BJ (cell line): ENCODE measurements at regions not wholly inside any gene's neighbourhood (a gene's known extent, or its start where the extent isn't known, plus 50 kb on each side); places are given as distances from the start of the nearest gene placed in this dataset.
"Not testable (repeated sequence)": the region's sequence is repeated elsewhere in the genome, so short reads cannot be mapped to it uniquely, and the experiment has no call there.

ENCODE experiments used
- CTCF ChIA-PET: fragments of 350-600 bp; formaldehyde crosslinking; extraction: SDS; loops from one replicate; lab custom pipeline; 2021; ENCODE audit warnings: antibody characterized with exemption, inconsistent platforms; lab: Yijun Ruan, JAX
- POLR2A ChIA-PET: fragments of 300-600 bp; sonication (Branson Sonifier 250); formaldehyde crosslinking; extraction: SDS; loops from one replicate; lab custom pipeline; 2021; ENCODE audit warnings: antibody characterized with exemption; lab: Charles Lee
- DNase-seq: peaks from one replicate; pipeline ENCODE4 v3.0.0-alpha.2; 2011; ENCODE audit warnings: low read depth
- H3K27me3 ChIP-seq: 2 replicates; pipeline ENCODE4 v1.6.0; 2011; ENCODE audit warnings: low read length; ENCODE audit not compliant: control insufficient read depth, insufficient read depth
- H3K36me3 ChIP-seq: 2 replicates; pipeline ENCODE4 v1.5.1; 2011; ENCODE audit warnings: low read length; ENCODE audit not compliant: control insufficient read depth, insufficient read depth
- H3K4me3 ChIP-seq: 2 replicates; pipeline ENCODE4 v1.5.1; 2011; ENCODE audit warnings: low read depth, mild to moderate bottlenecking, control low read depth, low read length
- TF ChIP-seq, protein P1 (sequence below): IDR thresholded peaks from 2 replicates; pipeline ENCODE4 v1.5.1; 2011; ENCODE audit warnings: low read depth, mild to moderate bottlenecking, control low read depth, inconsistent platforms, low read length, moderate library complexity; ENCODE audit not compliant: insufficient read depth

DNA sequence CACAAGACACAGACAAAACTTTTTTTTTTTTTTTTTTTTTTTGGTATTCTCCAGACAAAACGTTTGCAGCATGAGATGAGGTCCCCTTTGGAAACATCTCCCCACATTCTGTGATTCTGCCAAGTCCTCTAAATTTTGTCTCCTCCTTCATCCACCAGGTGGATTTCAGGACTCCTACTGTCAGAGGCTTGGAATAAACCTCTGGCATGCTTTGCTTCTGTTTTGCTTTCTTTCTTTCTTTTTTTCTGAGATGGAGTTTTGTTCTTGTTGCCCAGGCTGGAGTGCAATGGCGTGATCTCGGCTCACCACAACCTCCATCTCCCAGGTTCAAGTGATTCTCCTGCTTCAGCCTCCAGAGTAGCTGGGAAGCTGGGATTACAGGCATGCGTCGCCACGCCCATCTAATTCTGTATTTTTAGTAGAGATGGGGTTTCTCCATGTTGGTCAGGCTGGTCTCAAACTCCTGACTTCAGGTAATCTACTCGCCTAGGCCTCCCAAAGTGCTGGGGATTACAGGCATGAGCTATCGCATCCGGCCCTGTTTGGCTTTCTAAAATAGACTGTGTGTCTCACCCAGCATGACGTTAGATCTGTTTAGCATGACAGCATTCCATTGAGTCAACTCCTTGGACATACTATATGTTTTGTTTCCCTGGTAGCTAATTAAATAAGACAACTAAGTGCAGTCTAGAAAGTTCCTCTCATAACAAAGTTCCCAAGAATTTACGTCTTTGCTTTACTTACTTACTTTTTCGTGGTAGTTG is 142.5 kb downstream of the NPIPA7 start:
- CTCF ChIA-PET, H3K4me3 ChIP-seq, H3K27me3 ChIP-seq, H3K36me3 ChIP-seq, POLR2A ChIA-PET, DNase-seq: not testable (repeated sequence)

DNA sequence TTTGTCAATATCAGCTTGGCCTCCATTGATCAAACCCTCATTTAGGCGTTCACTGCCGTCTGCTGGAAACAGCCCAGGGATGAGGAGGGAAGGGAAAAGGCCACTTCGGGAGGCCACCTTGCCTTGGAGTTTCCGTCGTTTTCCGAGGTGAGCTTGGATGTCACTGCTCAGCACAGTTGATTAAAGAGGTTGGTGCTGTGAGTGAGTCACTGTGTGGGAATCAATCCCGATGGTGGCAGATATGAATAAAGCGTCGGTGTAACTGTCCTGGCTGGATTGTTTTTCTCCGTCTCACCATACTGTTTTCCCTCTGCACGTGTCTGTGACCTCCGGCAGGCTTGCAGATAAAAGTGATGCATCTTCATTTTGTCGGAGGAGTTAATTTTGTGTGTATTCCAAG is 148.1 kb downstream of the NPIPA7 start:
- POLR2A ChIA-PET, H3K4me3 ChIP-seq, CTCF ChIA-PET, H3K36me3 ChIP-seq, DNase-seq, H3K27me3 ChIP-seq: not testable (repeated sequence)

DNA sequence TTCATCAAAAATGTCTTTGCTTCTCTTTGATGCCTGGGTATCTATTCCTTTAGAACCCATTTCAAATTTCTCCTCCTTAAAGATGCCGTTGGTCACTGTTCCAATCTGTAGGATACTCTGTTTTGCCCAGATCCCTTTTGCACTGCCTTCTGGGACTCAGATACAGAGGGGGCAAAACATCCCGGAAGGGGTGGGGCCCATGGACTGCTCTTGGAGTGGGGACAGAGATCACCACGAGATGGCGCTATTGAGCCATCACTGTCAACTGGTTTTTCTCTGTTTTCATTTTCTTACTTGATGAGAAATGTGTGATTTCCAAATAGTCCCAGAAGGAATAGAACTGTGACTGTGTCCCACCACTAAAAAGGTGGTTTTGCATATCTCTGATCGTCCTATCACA is 151.8 kb downstream of the NPIPA7 start:
- POLR2A ChIA-PET, CTCF ChIA-PET, H3K36me3 ChIP-seq, H3K4me3 ChIP-seq, DNase-seq, H3K27me3 ChIP-seq: not testable (repeated sequence)
- TF ChIP-seq, protein P1, sequence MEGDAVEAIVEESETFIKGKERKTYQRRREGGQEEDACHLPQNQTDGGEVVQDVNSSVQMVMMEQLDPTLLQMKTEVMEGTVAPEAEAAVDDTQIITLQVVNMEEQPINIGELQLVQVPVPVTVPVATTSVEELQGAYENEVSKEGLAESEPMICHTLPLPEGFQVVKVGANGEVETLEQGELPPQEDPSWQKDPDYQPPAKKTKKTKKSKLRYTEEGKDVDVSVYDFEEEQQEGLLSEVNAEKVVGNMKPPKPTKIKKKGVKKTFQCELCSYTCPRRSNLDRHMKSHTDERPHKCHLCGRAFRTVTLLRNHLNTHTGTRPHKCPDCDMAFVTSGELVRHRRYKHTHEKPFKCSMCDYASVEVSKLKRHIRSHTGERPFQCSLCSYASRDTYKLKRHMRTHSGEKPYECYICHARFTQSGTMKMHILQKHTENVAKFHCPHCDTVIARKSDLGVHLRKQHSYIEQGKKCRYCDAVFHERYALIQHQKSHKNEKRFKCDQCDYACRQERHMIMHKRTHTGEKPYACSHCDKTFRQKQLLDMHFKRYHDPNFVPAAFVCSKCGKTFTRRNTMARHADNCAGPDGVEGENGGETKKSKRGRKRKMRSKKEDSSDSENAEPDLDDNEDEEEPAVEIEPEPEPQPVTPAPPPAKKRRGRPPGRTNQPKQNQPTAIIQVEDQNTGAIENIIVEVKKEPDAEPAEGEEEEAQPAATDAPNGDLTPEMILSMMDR = 0 out of 2 replicates have a peak, but pooled peaks have one; percentile 4

DNA sequence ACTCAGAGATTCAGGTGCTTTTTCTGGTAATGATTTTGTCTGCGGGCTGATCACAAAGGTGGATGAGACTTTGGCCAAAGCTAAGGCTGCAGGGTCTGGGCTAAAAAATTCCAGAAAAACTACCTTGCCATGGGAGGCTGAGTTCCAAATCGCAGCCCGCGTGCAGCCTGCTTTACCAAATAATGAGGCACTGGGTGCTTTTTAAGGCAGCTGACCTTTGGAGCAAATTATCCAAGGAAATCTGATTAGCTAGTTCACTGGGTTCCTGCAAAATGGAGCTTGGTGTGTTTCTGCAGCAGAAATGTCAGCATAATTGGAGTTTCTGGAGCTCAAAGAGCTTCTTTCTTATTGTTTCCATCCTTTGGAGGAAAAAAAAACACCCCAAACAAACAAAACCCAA is 156.6 kb downstream of the NPIPA7 start:
- H3K4me3 ChIP-seq, CTCF ChIA-PET, H3K36me3 ChIP-seq, DNase-seq, H3K27me3 ChIP-seq, POLR2A ChIA-PET: not testable (repeated sequence)

- POLR2A ChIA-PET, H3K4me3 ChIP-seq, H3K36me3 ChIP-seq, CTCF ChIA-PET, H3K27me3 ChIP-seq, DNase-seq: not testable (repeated sequence)
Observed at GRCh38 chr16:16536151-16536550, 157.2 kb downstream of the NPIPA7 start.

DNA sequence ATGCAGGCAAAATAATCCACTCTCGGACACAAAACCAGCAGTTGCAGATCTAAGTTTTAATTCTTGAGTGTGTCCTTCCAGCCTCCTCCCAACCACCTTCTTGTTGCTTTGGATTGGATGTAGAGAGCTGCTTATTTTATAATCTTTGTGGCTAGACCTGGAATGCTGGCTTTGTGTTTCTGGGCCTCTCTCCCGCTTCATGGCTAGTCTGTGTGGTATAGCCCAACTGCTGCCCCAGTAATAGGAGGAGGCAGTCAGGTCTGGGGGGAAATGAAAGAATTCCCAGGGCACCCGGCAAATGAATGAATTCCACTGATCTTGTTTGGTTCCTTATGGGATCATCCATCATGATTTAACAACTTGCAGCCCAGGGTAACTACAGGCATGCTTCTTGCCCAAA is 170.8 kb downstream of the NPIPA7 start:
- H3K4me3 ChIP-seq, H3K27me3 ChIP-seq, DNase-seq, POLR2A ChIA-PET, H3K36me3 ChIP-seq, CTCF ChIA-PET: not testable (repeated sequence)

DNA sequence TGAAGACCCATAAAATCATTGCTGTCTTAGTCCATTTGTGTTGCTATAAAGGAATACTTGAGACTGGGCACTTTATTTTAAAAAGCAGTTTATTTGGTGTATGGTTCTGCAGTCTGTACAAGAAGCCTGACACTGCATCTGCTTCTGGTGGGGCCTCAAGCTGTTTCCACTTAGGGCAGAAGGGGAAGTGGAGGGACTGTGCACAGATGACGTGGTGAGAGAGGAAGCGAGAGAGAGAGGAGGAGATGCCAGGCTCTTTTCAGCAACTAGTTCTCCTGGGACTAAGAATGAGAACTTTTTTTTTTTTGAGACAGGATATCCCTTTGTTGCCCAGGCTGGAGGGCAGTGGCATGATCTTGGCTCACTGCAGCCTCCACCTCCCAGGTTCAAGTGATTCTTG is 171.9 kb downstream of the NPIPA7 start:
- POLR2A ChIA-PET, CTCF ChIA-PET, DNase-seq: not testable (repeated sequence)

GRCh38 chr16:16552819-16553340 is 173.9 kb downstream of the NPIPA7 start:
- POLR2A ChIA-PET, H3K27me3 ChIP-seq, CTCF ChIA-PET, DNase-seq, H3K4me3 ChIP-seq, H3K36me3 ChIP-seq: not testable (repeated sequence)

More for the DNA sequence above, 171.9 kb downstream of the NPIPA7 start:
- H3K4me3 ChIP-seq, H3K27me3 ChIP-seq, H3K36me3 ChIP-seq: not testable (repeated sequence)

DNA sequence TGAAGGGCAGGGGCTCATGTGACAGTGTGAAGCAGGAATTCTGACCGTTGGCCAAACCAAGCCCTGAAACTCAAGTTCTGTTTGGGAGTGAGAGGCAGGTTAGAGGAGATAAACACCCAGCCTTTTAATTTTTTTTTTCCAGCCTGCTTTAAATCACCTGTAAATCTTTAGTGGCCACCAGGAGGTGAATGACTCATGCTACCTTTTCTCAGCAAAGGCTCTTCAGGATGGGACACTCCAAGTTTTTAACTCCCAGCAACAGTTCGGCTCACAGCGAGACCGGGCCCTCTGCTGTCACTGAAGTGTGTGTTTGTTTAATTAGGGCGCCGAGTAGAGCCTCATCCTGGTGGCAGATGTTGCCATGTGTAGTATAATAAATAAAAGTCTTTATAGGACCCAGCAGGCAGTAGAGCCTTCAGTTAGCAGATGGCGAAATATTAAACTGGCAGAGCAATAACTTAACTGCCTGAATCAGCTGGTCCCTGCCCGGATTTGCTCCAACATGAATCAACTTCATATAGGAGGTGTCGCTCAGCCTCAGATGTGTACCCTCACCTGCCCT is 180.3 kb downstream of the NPIPA7 start:
- H3K36me3 ChIP-seq, CTCF ChIA-PET, H3K4me3 ChIP-seq, POLR2A ChIA-PET, H3K27me3 ChIP-seq, DNase-seq: not testable (repeated sequence)

DNA sequence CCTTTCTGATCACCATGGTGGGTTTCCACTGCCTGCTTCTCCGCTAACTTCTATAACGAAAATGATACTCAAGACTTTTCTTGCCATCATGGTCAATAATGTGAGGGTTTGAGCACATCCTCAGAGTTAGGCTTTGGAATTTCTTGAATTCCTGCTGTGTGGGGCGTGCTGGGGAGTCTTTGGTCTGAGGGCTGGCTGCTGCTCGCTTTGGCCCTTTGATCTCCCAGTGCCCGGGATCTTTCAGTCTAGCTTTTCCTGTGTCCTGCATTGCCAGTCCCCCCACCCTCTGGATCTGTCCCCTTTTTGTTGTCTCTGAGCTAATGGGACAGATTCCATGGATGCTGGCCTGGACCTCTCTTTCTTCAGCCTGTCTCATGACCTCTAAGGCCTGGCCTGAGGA is 182.6 kb downstream of the NPIPA7 start:
- H3K4me3 ChIP-seq, POLR2A ChIA-PET, H3K27me3 ChIP-seq, DNase-seq, H3K36me3 ChIP-seq, CTCF ChIA-PET: not testable (repeated sequence)

DNA sequence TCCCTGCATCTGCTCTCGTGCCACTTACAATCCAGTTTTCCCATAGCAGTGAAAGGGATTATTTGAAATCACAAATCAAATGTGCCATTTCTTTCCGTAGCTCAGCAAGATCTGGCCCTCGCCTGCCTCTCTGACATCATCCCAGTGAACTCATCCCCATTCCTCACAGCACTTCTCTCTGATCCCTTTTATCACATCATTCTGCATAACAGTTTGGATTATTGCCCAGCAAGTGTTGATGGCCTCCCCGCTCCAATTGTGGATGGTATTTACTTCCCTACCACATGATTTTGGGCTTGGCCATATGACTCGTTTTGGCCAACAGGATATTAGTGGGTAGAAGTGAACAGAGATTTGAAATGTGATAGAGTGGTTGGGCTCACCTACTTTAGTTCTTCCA is 185.0 kb downstream of the NPIPA7 start:
- H3K36me3 ChIP-seq, POLR2A ChIA-PET, H3K4me3 ChIP-seq, DNase-seq, CTCF ChIA-PET, H3K27me3 ChIP-seq: not testable (repeated sequence)

- POLR2A ChIA-PET, CTCF ChIA-PET: not testable (repeated sequence)
Observed at GRCh38 chr16:16565326-16565725, 186.4 kb downstream of the NPIPA7 start.

More at GRCh38 chr16:16565326-16565725, 186.4 kb downstream of the NPIPA7 start:
- not testable (repeated sequence) for DNase-seq, H3K27me3 ChIP-seq, H3K36me3 ChIP-seq, H3K4me3 ChIP-seq
